GM18520 (cell line): ENCODE measurements at regions not wholly inside any gene's neighbourhood (a gene's known extent, or its start where the extent isn't known, plus 50 kb on each side); places are given as distances from the start of the nearest gene placed in this dataset.

Experiments
- ATAC-seq: cut with Tn5 transposase; IDR thresholded peaks from one replicate; pipeline ENCODE4 v1.9.1; 2021; ENCODE audit not compliant: unreplicated experiment

DNA sequence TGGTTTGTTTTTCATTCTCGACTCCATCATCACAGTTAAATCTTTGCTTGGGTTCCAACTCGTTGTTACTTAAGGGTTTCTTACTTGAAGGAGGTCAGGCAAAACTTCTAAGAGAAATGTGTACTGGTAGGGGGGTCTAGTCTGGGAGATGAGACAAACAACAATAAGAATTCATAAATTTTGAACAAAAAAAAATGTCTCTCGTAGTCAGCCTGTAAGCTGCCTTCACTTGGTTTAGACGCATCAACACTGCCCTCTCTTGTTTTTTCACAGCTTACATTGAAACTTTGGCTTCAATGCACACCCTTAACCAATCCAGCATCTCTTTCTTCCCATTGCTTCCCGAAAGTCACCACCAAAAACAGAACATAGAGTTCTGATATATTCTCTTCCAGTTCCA is 576.4 kb upstream of the PIK3C3 start:
- no peak for ATAC-seq

DNA sequence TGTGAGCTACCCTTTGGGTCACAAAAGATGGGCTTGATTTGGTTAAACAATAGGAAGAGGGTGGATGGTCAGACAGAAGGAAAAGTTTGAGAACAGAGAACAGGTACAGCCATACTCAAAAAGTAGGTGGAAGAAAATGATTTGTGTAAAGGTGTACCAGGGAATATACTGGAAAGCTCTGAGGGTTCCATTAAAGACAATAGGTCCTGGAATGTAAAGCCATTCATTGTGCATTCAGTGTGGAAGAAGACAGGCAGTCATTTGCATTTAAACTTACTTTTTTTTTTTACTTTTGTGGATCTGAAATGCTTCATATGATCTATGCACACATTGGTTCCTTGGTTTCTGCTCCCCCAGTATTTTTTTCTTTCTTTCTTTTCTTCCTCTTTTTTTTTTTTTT is 581.4 kb upstream of the PIK3C3 start:
- ATAC-seq: no peak

DNA sequence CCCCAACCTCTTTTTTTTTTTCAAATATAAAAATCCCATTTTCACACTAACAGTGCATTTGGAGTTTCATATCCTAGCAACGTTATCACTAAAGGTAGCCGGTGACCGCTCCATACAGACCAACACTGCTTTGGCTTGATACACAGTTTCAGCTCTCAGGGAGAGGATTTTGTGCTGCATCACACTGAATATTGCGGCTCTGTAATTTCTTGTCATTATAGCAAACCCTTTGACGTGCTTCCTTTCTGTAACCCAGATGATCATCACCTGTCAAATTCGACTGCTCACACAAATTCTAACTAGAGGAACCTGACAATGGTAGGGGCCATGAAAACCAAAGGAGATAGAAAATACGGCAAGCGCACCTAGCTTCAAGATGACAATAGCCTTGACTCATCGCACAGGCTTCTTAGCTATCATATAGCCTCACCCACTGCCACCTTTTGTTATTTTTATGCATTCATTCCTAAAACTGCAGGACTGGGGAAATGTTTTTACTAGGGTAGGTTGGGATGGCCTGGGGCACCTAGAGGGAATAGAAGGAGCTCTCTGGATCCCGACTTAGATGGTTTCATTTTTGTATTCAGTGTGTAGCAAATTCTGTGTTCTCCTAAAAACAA is 582.9 kb upstream of the PIK3C3 start:
- ATAC-seq: no peak

DNA sequence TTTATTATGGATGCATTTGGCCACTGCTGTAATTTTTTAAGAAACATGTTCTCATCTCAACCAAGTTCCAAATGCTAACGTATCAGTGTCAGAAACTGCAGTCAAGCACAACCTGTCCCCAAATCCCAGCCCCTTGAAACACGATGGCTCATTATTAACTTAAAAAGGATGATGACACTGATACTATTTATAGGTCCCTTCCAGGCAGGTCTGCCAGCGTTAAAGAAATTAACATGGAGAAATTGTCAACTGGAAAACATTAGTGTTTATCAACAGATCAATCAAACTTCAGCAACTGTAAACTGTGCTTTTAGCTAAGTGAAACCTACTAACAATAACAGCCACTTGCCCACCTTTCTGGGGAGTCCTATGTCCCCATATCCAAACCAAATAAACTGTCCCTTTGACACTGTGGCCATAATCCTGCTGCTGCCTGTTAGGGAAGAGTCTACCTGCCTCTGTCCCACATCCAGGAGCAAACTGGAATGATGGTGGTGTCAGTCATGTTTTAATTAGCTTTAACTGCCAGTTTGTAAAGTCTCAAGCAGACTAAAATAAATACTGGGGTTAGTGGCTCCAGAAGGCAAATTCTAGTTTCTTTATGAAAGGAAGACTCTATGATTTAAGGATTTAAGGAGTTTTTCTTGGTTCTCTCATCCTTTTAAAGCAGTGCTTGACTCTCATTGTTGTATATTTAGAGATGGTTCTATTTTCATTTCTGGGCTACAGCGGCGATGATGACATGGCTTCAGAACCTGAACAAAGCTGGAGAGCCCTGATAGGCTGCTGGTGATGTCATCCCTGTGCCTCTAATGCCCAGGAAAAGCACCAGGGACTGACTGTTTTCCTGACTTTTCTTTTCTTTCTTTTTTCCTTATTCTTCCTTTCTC is 583.6 kb upstream of the PIK3C3 start:
- ATAC-seq: no peak

DNA sequence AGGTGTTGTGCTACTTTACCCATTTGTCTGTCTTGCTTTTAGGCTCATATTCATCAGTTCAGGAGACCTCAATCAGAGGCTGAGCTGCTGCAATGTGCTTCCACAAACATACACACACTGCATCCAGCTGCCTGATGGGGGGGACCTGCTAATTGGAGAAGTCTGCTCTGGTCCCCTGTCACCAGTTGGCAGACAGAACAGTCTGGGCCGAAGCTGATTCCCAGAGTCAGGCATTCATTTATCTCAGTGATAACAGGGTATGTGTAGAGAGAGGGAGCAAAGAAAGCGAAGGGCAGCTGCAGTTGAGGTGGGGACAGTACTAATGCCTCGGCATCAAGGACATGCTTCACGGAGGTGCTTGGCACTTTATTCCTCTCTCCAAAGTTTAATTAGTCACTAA is 584.3 kb upstream of the PIK3C3 start:
- ATAC-seq: no peak

DNA sequence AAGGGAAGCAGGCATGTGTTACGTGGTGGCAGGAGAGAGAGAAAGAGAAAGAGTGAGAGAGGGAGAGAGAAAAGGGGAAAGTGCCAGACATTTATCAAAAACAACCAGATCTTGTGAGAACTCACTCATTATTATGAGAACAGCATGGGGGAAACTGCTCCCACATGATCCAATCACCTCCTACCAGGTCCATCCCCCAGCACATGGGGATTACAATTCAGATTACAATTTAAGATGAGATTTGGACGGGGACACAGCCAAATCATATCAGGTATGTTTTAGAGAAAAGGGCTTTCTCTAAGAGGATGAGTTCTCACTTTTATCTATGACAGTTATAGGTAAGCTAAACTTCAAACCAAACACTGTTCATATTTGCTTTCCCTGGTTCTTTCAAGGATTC is 597.3 kb upstream of the PIK3C3 start:
- no peak for ATAC-seq

DNA sequence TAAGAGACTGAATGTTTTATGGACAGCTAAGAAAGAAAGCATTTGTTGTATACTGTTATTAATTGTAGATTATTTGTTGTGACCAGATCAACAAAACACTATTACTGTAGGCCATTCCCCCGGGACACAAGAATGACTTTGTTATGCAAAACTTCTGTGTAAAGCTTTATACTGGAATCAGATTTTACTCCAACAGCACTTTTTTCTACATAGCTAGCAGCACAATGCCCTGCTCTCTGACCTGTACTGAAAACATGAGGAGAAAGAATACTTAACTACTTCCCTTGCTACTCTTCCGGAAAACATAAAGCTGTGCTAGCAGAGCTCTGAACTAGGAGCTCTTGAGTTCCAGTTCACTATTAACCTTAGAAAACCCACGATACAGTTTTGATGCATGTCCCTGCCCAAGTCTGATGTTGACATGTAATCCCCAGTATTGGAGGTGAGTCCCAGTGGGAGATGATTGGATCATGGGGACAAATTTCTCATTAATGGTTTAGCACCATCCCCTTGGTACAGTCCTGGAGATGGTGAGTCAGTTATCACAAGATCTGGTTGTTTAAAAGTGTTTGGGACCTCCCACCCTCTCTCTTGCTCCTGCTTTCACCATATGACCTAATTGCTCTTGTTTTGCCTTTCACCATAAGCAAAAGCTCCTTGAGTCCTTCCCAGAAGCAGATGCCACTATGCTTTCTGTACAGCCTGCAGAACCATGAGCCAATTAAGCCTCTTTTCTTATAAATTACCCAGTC is 601.1 kb upstream of the PIK3C3 start:
- no peak for ATAC-seq

DNA sequence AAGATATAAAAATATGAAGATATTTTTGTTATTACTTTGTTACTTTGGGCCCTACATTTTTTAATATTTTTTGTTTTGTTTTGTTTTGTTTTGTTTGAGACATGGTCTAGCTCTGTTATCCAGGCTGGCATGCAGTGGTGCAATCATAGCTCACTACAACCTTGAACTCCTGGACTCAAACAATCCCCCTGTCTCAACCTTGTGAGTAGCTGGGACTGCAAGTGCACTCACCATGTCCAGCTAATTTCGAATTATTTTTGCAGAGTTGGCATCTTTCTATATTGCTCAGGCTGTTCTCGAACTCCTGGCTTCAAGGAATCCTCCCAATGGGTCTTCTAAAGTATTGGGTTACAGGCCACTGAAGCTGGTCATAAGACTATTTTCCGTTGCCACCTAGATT is 603.6 kb upstream of the PIK3C3 start:
- no peak for ATAC-seq

DNA sequence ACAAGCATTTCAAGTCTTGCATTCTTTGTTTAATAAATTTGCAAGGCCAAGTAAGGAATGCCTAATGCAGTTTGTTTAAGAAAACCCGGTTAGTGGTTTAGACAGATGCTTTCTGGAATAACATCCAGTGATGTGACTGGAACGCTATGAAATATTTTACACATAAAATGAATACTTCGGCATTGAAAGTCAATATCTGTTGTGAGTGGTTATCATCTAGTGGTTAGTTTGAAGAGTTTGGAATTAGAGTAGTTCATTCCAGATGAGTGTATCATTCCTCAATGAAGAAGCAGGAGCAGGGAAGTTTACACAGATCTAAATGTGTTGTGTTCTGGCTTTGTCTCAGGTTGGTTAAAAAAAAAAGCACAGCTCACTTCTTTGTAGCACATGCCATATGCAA is 608.0 kb upstream of the PIK3C3 start:
- no peak for ATAC-seq

DNA sequence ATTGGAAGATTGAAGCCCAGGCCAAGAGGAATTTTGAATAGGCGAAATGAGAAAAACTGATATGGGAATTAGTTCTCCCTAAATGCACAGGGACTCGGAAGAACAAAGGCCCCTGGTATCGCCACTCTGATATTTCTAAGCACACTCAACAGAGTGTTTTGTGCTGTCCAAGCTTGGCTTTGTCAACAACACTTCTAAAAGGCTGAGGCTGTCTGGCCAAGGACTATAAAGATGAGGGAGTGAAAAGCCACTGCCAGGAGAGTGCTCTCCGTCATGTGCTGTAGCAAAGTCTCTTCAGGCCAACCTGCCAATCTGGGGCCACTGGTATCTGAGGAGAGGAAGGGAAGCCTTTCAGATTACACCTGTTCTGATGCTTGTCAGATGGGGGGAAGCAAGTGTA is 611.2 kb upstream of the PIK3C3 start:
- no peak for ATAC-seq

DNA sequence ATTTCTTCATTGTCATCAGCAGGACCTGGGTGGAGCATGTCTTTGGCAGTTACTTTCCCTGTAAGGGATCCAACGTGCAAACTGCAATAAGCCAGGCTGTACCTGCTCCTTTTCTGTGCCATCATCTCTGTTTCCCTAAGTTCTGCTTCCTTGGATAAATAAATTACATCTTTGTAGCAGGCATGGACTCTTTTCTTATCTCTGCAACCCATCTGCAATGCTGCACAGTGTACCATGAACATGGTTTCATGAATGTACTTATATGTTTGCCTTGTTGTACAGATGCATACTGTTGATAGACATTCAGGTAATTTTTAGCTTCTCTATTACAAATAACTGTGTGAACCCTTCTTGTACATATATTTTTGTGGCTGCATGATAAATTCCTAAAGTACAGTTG is 616.7 kb upstream of the PIK3C3 start:
- ATAC-seq: no peak

DNA sequence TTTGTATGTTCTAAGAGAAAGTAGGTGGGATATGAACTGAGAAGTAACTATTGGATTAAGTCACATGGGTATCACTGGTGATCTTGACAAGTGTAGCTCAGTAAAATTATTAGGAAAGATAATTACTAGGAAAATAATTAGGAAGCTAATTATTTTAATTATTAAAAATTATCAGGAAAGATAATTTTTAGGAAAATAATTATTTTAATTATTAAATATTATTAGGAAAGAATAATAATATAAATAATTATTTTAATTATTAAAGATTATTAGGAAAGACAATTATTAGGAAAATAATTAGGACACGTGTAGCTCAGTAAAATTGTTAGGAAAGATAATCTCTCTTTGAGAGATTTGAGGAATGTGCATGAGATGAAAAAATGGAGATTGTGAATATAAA is 623.4 kb upstream of the PIK3C3 start:
- ATAC-seq: no peak

DNA sequence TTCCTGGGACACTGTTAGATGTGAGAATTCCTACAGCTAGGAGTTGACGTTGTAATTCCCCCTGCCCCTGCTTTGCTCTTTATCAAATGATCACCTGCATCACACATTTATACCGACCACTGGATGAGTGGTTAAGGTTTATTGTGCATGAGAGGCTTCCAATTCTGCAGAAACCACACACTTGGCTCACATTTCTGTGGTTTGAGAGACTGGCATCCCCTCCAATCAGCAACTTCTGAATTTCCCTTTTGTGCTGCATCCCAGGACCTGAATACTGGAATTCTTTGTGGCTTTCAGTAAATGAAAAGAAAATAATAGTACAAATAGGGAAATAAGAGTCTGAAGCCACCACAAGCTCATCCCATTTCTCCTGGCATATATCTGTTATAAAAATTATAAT is 628.7 kb upstream of the PIK3C3 start:
- ATAC-seq: no peak

DNA sequence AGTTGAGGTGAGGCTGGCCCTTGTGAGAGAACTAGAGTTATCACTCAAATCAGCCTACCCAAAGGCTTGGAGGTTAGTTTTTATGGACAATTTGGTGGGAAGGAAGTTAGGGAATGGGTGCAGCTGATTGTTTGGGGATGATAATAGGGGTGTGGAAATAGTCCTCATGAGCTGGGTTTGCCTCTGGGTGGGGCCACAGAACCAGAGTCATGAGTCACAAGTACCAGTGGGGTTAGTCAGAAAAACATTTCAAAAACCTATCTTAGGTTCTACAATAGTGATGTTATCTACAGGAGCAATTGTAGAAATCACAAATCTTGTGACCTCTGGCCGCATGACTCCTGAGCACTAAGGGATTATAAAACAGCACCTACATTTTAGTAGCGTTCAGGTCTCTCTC is 630.1 kb upstream of the PIK3C3 start:
- ATAC-seq: no peak

DNA sequence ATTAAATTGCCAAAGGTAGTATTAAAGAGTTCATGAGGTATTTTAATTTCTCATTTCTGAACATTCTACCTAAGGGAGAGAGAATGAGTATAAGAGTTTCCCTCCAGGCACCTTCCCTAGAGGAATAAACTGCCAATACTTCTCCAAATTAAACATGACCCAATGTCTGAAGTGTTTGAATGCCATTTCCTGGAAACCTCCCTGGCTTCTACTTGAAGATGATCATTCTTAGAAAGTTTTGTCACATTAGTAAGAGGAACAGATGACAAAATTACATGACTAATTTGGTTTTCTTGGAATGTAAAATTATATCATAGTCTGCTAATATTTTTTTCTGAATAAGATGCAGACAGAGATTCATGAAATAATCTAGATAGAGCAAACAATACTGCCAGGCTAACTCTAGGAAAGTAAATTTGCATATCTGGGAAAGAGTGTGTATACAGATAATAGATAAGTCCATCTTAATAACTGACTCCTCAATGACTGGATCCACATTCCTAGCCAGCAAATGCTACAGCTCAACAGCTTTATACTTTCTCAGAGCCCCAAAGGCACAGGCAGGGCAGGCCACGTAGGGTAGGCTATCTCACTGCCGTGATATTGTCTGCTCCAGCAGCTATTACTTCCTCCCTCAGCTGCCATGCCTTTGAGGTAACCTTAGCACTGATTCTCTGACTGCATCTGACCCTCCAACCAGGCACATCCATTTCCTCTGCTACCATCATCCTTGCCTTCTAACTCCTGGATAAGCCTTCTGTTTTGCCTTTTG is 630.8 kb upstream of the PIK3C3 start:
- no peak for ATAC-seq

DNA sequence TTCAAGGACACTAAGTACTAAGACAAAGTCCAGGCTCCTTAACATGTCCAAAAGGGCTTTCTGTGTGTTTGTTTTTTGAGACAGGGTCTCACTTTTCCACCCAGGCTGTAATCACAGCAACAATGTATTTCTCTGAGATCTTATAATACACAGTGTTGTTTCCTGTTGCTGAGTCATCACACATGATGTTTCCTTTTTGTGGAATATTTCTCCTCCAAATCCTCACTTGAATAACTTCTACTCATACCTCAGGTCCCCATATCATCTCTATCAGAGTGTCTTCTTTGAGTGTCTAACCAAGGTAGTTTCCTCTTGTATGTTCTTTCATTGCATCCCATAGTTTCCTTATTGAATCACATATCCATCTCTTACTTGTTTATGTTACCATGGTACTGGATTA is 632.0 kb upstream of the PIK3C3 start:
- no peak for ATAC-seq

DNA sequence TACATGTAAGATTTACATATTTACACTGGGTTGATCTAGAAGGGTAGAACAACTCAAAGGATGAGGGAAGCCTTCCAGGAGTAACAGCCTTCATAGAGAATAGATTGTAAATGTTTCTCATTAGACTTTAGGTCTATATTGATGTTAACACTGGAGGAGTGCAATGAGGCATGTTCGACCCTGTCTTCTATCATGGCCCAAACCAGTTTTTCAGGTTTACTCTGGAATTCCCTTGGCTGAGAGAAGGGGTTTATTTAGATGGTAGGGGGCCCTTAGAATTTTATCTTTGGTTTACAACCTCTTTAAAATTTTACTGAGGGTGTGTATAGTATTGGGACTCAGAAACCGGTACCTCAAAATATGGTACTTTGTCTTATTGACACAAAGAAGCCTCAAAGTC is 634.9 kb upstream of the PIK3C3 start:
- ATAC-seq: no peak

DNA sequence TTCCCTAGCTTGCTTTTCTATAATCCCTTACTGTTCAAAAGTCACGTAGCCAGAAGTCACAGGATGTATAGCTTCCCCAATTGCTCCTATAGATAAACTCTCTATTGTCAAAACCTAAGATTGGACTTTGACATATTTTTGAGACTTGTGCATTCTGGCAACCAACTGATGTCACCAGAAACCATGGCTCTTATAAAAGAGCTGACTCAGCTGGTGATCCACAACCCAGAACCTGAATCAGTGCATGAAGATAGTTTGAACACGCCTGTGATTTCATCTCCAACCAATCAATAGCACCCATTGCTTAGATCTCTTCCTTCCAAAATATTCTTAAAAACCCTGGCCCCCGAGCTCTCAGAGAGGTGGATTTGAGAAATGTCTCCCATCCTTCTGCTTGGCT is 639.9 kb upstream of the PIK3C3 start:
- no peak for ATAC-seq

DNA sequence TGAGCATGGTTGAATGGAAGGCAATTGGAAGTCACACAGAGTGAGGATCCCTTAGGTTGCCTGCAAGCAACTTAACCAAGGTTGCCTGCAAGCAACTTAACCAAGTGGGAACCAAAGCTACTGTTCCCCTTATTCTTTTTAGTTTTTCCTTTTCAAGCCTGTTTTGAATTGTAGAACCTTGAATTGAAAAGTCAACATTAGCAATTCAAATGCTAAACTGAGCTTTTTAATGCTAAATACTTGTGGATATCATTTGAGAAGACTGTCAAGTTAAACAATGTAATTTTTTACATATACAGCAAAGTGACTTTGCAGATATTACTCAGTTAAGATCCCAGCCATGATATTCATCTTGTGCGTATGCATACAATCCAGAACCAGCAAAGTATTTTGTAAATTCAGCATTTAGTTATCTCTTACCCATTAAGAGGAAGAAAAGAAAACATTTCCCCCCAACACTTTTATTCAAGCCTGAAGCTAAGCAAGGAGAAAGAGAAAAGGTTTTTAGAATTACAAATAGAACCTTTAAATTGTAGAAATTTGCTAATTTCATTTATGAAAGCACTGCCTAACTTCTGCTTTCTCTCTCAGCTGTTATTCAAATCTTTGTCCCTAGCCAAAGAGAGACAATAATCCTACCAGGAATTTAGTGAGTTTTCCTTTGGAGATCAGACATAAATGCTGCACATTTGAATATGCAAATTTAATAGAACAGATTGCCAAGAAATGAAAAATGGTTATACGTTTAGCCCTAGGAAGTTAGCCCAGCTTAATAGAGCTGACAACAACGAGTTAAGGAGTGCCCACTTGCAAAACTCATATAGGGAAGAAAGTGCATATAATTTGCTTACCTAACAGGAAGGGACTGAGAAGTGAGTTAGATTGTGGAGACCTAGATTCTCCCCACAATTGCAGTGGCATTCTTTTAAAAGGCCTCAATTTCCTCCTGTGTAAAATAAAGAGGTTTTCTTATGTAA is 643.2 kb upstream of the PIK3C3 start:
- ATAC-seq: no peak

DNA sequence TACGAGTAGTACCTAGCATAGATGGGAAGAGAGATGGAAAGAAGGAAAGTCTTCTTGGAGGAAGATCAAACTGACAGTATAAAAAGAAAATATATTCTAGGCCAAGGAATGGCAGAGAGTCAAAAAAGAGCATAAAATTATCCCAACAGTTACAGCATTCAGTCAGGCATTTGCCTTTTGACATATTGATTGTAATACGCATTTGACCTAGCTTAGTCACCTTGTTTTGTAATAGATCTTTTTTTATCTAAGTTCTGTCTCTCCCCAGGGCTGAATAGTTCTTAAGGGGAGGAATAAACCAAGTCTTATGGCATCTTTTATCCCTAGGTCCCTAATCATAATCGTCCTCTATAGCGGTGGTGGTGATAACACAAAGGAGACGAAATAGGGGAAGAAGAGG is 657.3 kb upstream of the PIK3C3 start:
- no peak for ATAC-seq
